Jurkat, Clone E6-1 (cell line): ENCODE measurements at regions not wholly inside any gene's neighbourhood (a gene's known extent, or its start where the extent isn't known, plus 50 kb on each side); places are given as distances from the start of the nearest gene placed in this dataset.

Experiments used
- DNase-seq: peaks from one replicate; pipeline ENCODE4 v3.0.0-alpha.2; 2011; ENCODE audit warnings: low read depth, low spot score
- H3K4me3 ChIP-seq: 2 replicates; pipeline ENCODE4 v1.5.1; 2011; ENCODE audit warnings: mild to moderate bottlenecking, low read length, control low read depth, moderate library complexity

GRCh38 chr4:38442073-38442788 lies 221.8 kb upstream of the KLF3 start:
- no peak overlapping the region for H3K4me3 ChIP-seq
- no peak for DNase-seq

- DNase-seq, result no peak
- H3K4me3 ChIP-seq, result no peak overlapping the region
Observed at GRCh38 chr4:38449506-38450174, 214.4 kb upstream of the KLF3 start.

- DNase-seq, result no peak
- H3K4me3 ChIP-seq, result no peak overlapping the region
Observed at GRCh38 chr4:38452009-38452408, 212.0 kb upstream of the KLF3 start.

- no peak overlapping the region for H3K4me3 ChIP-seq
- DNase-seq, result no peak
Observed at GRCh38 chr4:38452542-38452941, 211.5 kb upstream of the KLF3 start.

- DNase-seq, result no peak
- H3K4me3 ChIP-seq, result no peak overlapping the region
Observed at GRCh38 chr4:38453253-38453881, 210.6 kb upstream of the KLF3 start.

GRCh38 chr4:38454284-38454683 lies 209.7 kb upstream of the KLF3 start:
- no peak for DNase-seq
- H3K4me3 ChIP-seq, result no peak overlapping the region

- peak; percentile 77 for DNase-seq
- no peak overlapping the region for H3K4me3 ChIP-seq
Observed at GRCh38 chr4:38455092-38455862, 208.7 kb upstream of the KLF3 start.

- no peak for DNase-seq
Observed at GRCh38 chr4:38456096-38456495, 207.9 kb upstream of the KLF3 start.

GRCh38 chr4:38461342-38461741 lies 202.7 kb upstream of the KLF3 start:
- no peak for DNase-seq
- no peak overlapping the region for H3K4me3 ChIP-seq

More at GRCh38 chr4:38456096-38456495, 207.9 kb upstream of the KLF3 start:
- H3K4me3 ChIP-seq, result no peak overlapping the region

- no peak overlapping the region for H3K4me3 ChIP-seq
- DNase-seq, result no peak
Observed at GRCh38 chr4:38462367-38463055, 201.5 kb upstream of the KLF3 start.

- no peak for DNase-seq
- no peak overlapping the region for H3K4me3 ChIP-seq
Observed at GRCh38 chr4:38463268-38463958, 200.6 kb upstream of the KLF3 start.

GRCh38 chr4:38464328-38464727 lies 199.7 kb upstream of the KLF3 start:
- DNase-seq, result no peak
- H3K4me3 ChIP-seq, result no peak overlapping the region

GRCh38 chr4:38466401-38466800 lies 197.6 kb upstream of the KLF3 start:
- DNase-seq, result no peak
- H3K4me3 ChIP-seq, result no peak overlapping the region

- H3K4me3 ChIP-seq, result no peak overlapping the region
- DNase-seq, result no peak
Observed at GRCh38 chr4:38467296-38467695, 196.7 kb upstream of the KLF3 start.

- DNase-seq, result no peak
- no peak overlapping the region for H3K4me3 ChIP-seq
Observed at GRCh38 chr4:38468339-38468866, 195.6 kb upstream of the KLF3 start.

GRCh38 chr4:38469410-38469809 lies 194.6 kb upstream of the KLF3 start:
- DNase-seq, result no peak

GRCh38 chr4:38470735-38471262 lies 193.2 kb upstream of the KLF3 start:
- DNase-seq, result no peak

More at GRCh38 chr4:38469410-38469809, 194.6 kb upstream of the KLF3 start:
- H3K4me3 ChIP-seq, result no peak overlapping the region

GRCh38 chr4:38482696-38483095 lies 181.3 kb upstream of the KLF3 start:
- no peak overlapping the region for H3K4me3 ChIP-seq
- peak; percentile 26 for DNase-seq

More at GRCh38 chr4:38470735-38471262, 193.2 kb upstream of the KLF3 start:
- H3K4me3 ChIP-seq, result no peak overlapping the region
